ENCODE measurements at regions not wholly inside any gene's neighbourhood (a gene's known extent, or its start where the extent isn't known, plus 50 kb on each side); places are given as distances from the start of the nearest gene placed in this dataset.
A peak's percentile ranks its signal among the peaks of the same experiment; 100 is the strongest.

DNA sequence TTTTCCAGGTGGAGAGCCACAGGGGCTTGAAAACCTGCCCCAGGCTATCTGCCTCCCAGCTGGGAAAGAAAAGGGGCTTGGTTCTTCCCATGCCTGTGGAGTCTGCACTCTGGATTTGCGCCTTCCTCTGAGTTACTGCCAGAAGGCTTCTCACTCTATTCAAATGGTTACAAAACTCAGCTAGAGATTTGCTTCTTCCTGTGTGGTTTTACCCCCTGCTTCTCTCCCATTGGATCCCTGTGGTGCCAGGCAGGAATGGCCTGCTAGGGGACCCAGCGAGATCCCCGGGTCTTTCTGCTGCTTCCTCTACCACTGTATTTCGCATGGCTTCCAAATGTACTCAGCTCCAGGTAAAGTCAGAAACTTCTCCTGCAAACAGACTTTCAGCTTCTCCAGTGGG, 192.0 kb upstream of the HS3ST5 start:
- TF ChIP-seq, protein P1, sequence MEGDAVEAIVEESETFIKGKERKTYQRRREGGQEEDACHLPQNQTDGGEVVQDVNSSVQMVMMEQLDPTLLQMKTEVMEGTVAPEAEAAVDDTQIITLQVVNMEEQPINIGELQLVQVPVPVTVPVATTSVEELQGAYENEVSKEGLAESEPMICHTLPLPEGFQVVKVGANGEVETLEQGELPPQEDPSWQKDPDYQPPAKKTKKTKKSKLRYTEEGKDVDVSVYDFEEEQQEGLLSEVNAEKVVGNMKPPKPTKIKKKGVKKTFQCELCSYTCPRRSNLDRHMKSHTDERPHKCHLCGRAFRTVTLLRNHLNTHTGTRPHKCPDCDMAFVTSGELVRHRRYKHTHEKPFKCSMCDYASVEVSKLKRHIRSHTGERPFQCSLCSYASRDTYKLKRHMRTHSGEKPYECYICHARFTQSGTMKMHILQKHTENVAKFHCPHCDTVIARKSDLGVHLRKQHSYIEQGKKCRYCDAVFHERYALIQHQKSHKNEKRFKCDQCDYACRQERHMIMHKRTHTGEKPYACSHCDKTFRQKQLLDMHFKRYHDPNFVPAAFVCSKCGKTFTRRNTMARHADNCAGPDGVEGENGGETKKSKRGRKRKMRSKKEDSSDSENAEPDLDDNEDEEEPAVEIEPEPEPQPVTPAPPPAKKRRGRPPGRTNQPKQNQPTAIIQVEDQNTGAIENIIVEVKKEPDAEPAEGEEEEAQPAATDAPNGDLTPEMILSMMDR (IDR thresholded peaks at IDR 0.05; ENCODE audit: insufficient read depth, low read depth, low read length, missing control alignments), result no peak
- H3K4me3 ChIP-seq (ENCODE audit: low read length), result no peak overlapping the region
- no peak for DNase-seq (ENCODE audit: low read depth)

DNA sequence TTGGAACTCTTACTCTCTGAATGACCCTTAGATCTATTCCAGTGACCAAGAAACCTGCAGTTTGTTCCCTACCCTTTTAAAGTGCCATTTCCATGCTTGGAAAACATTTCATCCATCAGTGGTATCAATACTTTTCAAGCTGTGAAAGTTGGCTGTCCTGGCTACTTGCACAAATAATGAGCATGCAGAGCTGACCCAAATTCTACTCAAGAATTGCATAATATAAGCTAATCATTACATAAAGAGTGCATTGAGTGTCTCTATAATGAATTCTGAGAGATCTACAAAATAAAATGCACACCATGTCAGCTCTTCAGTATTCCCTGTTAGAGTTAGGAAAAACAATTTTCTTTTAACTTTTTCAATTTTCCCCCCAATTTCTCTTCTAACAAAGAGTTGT, 181.3 kb upstream of the HS3ST5 start:
- no peak for DNase-seq (ENCODE audit: low read depth)
- TF ChIP-seq, protein P1 (IDR thresholded peaks at IDR 0.05; ENCODE audit: insufficient read depth, low read depth, low read length, missing control alignments), result no peak
- H3K4me3 ChIP-seq (ENCODE audit: low read length), result no peak overlapping the region

DNA sequence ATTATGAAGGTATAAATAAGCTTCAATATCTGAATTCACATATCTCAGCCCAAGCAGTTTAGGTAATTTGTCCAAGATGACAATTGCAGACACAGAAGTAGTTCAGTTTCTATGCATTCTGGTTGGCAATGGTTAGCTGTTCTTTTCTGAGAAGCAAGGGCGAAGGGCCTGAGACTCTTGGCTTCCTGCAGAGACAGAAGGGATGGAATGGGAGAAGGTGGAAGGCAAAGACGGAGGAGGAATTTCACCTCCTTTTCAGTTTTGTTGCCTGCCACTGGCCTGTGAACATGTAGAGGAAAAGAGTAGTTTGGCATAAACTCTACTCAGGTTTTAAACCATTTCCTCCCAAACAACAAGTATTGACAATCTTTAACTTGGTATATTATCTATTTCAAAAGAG, 180.7 kb upstream of the HS3ST5 start:
- no peak overlapping the region for H3K4me3 ChIP-seq (ENCODE audit: low read length)
- TF ChIP-seq, protein P1 (IDR thresholded peaks at IDR 0.05; ENCODE audit: insufficient read depth, low read depth, low read length, missing control alignments), result no peak
- no peak for DNase-seq (ENCODE audit: low read depth)

DNA sequence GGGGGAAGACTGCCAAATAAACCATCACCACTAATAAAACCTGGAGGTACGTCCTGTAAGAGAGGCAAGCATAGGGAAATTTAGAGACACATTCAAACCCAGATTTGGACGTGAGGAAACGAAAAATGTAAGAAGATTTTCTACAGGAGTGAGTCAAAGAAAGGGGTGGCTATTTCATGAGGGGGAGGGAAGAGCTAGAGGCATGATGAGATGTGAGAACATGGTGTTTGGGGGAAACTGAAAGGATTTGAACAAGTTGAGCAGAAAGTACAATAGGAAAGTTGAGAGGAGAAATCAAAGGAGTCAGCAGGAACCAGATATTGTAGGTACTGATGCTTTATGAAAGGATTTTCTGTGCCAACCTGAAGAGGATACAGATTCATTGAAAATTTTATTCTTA, 179.1 kb upstream of the HS3ST5 start:
- TF ChIP-seq, protein P1 (IDR thresholded peaks at IDR 0.05; ENCODE audit: insufficient read depth, low read depth, low read length, missing control alignments), result no peak
- no peak for DNase-seq (ENCODE audit: low read depth)
- H3K4me3 ChIP-seq (ENCODE audit: low read length), result no peak overlapping the region

DNA sequence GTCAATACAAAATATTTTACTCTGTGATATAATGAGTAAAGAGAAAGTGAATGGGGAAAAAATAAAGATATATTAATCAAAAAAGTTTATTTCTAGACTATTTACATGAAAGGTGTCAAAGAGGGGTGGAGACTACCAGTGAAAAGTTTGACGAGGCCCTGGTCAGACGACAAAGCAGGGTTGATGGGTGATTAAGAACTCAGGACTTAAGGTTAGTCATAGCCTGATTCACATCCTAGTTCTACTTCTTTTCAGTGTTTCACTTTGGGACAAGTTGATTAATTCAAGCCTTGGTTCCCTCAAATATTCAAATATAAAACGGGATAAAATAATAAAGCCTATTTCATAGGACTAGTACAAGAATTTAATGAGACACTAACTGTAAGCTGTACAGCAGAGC, 178.2 kb upstream of the HS3ST5 start:
- peak; percentile 5 for DNase-seq (ENCODE audit: low read depth)
- H3K4me3 ChIP-seq (ENCODE audit: low read length), result no peak overlapping the region
- TF ChIP-seq, protein P1 (IDR thresholded peaks at IDR 0.05; ENCODE audit: insufficient read depth, low read depth, low read length, missing control alignments), result no peak

DNA sequence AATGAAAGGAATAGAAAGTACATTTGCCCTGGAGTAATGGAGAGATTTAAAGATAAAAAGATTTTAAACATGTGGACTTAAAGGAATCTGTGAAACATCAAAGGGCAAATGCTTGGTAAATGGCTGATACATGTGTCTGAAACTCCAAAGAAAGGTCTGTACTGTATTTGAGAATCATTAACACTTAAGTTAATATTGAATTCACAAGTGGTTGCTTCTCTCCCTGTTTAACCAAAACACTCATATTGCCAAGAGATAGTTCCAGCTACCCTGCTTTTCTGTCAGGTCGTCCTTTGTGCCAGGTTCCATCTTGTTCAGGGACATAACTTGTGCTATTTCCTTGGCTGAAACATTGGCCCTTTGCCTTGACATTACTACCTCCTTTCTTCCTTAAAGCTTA, 171.3 kb upstream of the HS3ST5 start:
- no peak for DNase-seq (ENCODE audit: low read depth)
- H3K4me3 ChIP-seq (ENCODE audit: low read length), result no peak overlapping the region
- TF ChIP-seq, protein P1 (IDR thresholded peaks at IDR 0.05; ENCODE audit: insufficient read depth, low read depth, low read length, missing control alignments), result no peak

DNA sequence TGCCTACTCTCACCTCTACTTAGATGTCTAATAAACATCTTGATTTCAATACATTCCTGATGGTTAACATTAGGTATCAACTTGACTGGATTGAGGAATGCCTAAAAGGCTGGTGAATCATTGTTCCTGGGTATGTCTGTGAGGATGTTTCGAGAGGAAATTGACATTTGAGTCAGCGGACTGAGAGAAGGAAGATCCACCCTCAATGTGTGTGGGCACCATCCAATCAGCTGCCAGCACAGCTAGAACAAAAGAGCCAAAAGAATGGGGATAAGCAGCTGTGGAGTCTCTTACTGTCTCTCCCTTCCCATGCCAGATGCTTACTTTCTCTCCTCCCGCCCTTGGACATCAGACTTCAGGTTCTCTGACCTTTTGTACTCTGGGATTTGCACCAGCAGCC, 128.6 kb upstream of the HS3ST5 start:
- TF ChIP-seq, protein P1 (IDR thresholded peaks at IDR 0.05; ENCODE audit: insufficient read depth, low read depth, low read length, missing control alignments), result no peak

More for the DNA sequence above, 128.6 kb upstream of the HS3ST5 start:
- H3K4me3 ChIP-seq (ENCODE audit: low read length), result no peak overlapping the region
- peak; percentile 1 for DNase-seq (ENCODE audit: low read depth)
